Spinal cord (tissue), 9 donors: ENCODE measurements at regions not wholly inside any gene's neighbourhood (a gene's known extent, or its start where the extent isn't known, plus 50 kb on each side); places are given as distances from the start of the nearest gene placed in this dataset.

Experiments used
- DNase-seq, 6 donors: peaks; one replicate each; pipeline versions ENCODE4 v3.0.0 to v3.0.0-alpha.2; 2013 to 2015; ENCODE audit warnings: low spot score in 6 of 6, low read depth in 4 of 6
- H3K27ac ChIP-seq: one replicate; pipeline ENCODE4 v1.5.1; 2013; ENCODE audit warnings: low read depth, low read length, control low read depth
- H3K27me3 ChIP-seq: one replicate; pipeline ENCODE4 v1.6.1; 2013; ENCODE audit warnings: low read length; ENCODE audit not compliant: control insufficient read depth, insufficient read depth
- H3K36me3 ChIP-seq: one replicate; pipeline ENCODE4 v1.6.1; 2013; ENCODE audit warnings: low read length; ENCODE audit not compliant: control insufficient read depth, insufficient read depth
- H3K4me1 ChIP-seq: one replicate; pipeline ENCODE4 v1.6.1; 2013; ENCODE audit warnings: low read length; ENCODE audit not compliant: control insufficient read depth, insufficient read depth
- H3K4me3 ChIP-seq: one replicate; pipeline ENCODE4 v1.5.1; 2013; ENCODE audit warnings: low read depth, low read length, control low read depth
- H3K9me3 ChIP-seq: one replicate; pipeline ENCODE4 v1.6.1; 2013; ENCODE audit warnings: low read length; ENCODE audit not compliant: control insufficient read depth, insufficient read depth
- whole genome bisulfite sequencing: methylation state at CpG from one replicate; pipeline ENCODE4 v1.1.5; 2013; ENCODE audit warnings: missing lambda C conversion rate; ENCODE audit not compliant: insufficient coverage; 5-methylcytosine and 5-hydroxymethylcytosine counted together
- donor health status: healthy.

DNA sequence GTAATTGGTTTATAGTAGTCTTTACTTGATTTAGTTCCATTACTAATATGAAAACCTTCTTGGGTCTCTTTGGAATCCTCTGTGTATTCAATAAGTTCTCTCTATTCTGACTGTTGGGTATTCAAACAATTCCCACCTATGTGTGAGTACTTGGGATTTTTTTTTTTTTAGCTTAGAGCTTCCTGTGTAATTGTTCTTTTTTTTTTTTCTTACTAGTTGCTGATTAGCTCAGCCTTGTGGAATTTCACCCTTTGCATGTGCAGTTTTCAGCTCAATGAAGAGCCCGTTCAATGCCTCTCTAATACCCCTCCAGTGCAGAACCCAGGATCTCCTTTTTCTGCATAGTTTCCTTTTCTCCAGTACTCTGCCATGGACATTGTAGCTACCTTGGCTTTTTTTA is 339.1 kb upstream of the GALNT5 start:
- Histone ChIP-seq H3K4me1 (no peaks in the 10 kb centered on the region), H3K27me3 (no peaks in the 10 kb centered on the region), H3K36me3 (no peaks in the 10 kb centered on the region), H3K4me3 (no peak overlapping the region), H3K27ac (no peak overlapping the region), H3K9me3 (no peaks in the 10 kb centered on the region)
- 73% methylated on average over 1 of the region's 1 CpG for WGBS
- no peak for DNase-seq

DNA sequence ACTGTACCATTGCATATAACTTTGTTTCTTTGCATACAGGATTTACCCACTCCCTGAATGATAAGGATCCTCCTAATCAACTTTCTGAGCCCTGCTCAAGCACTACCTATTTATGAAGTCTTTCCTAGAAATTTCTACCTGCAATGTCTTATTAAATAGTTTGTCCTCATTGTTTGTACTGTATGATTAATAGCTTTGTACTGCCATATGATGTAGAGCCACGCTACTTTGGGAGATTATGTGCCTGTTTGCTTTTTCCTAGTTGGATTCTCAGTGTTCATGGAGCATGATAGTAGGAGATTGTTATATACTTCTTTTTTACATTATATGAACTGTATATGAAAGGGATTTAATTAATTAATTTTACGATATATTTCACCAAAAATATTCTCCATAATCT is 327.1 kb upstream of the GALNT5 start:
- no peak overlapping the region for H3K4me3 ChIP-seq
- DNase-seq: no peak
- no CpG with 5 or more reads among the region's 2 CpGs for WGBS
- H3K4me1 ChIP-seq: no peaks in the 10 kb centered on the region
- H3K36me3 ChIP-seq: no peaks in the 10 kb centered on the region
- H3K27me3 ChIP-seq: no peaks in the 10 kb centered on the region
- no peaks in the 10 kb centered on the region for H3K9me3 ChIP-seq
- H3K27ac ChIP-seq: no peak overlapping the region

- H3K9me3 ChIP-seq: no peaks in the 10 kb centered on the region
- H3K4me1 ChIP-seq: no peaks in the 10 kb centered on the region
- WGBS: 58% methylated on average over 3 of the region's 3 CpGs
- H3K36me3 ChIP-seq: no peaks in the 10 kb centered on the region
- H3K4me3 ChIP-seq: no peak overlapping the region
- H3K27me3 ChIP-seq: no peaks in the 10 kb centered on the region
- no peak overlapping the region for H3K27ac ChIP-seq
- DNase-seq: no peak
These were observed 323.8 kb upstream of the GALNT5 start for GRCh38 chr2:156933645-156934225.

- peak in 1 of 6 donors; percentile 6 for DNase-seq
- H3K9me3 ChIP-seq: no peaks in the 10 kb centered on the region
- no peak overlapping the region for H3K27ac ChIP-seq
- H3K4me1 ChIP-seq: no peaks in the 10 kb centered on the region
- no peaks in the 10 kb centered on the region for H3K36me3 ChIP-seq
- 60% methylated on average over 2 of the region's 5 CpGs for WGBS
- no peak overlapping the region for H3K4me3 ChIP-seq
- H3K27me3 ChIP-seq: no peaks in the 10 kb centered on the region
These were observed 321.9 kb upstream of the GALNT5 start for GRCh38 chr2:156935616-156936015.

DNA sequence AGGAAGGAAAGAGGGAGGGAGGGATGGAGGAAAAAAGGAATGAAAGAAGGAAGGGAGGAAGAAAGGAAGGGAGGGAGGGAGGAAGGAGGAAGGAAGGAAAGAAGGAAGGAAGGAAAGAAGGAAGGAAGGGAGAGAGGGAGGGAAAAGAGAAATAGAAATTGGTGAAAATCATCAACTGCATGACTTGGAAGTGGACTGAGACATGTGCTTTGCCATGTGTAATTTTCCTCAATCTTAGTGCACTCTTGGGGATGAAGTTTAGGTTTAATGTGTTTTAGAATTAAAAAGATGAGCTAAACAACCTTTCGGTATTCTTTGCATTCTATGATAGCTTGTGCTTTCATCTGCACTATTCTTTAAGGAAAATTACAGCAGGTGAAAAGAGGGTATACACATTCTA is 320.1 kb upstream of the GALNT5 start:
- Histone ChIP-seq H3K4me1 (no peaks in the 10 kb centered on the region), H3K9me3 (no peaks in the 10 kb centered on the region)
- no CpG with 5 or more reads among the region's 1 CpG for WGBS

GRCh38 chr2:156944871-156945270 is 312.6 kb upstream of the GALNT5 start:
- no peak for DNase-seq
- Histone ChIP-seq H3K9me3 (no peaks in the 10 kb centered on the region), H3K4me3 (no peak overlapping the region), H3K4me1 (no peaks in the 10 kb centered on the region), H3K27me3 (no peaks in the 10 kb centered on the region), H3K27ac (no peak overlapping the region), H3K36me3 (no peaks in the 10 kb centered on the region)
- WGBS: no CpG with 5 or more reads among the region's 2 CpGs

More for the DNA sequence above, 320.1 kb upstream of the GALNT5 start:
- DNase-seq: no peak
- Histone ChIP-seq H3K36me3 (no peaks in the 10 kb centered on the region), H3K4me3 (no peak overlapping the region), H3K27me3 (no peaks in the 10 kb centered on the region), H3K27ac (no peak overlapping the region)

DNA sequence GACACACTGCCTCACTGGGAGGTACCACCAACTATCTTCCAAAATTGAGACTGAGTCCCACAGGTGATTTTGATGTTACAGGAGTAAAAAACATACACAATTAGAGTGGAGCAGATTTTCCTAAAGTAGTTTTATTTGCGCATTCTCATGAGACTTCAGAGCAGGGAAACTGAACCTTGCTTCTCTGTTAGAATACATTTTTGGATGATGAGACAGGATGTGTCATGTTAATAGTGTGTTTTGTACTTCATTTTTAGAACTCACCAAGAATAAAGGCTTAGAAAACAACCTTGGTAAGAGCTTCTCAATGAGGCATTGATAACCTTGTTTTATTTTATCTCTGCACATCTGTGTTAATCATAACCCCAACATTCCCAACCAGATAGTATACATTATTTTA is 310.2 kb upstream of the GALNT5 start:
- Histone ChIP-seq H3K27me3 (no peaks in the 10 kb centered on the region), H3K27ac (no peak overlapping the region), H3K9me3 (no peaks in the 10 kb centered on the region), H3K4me1 (no peaks in the 10 kb centered on the region), H3K36me3 (no peaks in the 10 kb centered on the region), H3K4me3 (no peak overlapping the region)
- no CpG with 5 or more reads among the region's 1 CpG for WGBS
- DNase-seq: no peak

DNA sequence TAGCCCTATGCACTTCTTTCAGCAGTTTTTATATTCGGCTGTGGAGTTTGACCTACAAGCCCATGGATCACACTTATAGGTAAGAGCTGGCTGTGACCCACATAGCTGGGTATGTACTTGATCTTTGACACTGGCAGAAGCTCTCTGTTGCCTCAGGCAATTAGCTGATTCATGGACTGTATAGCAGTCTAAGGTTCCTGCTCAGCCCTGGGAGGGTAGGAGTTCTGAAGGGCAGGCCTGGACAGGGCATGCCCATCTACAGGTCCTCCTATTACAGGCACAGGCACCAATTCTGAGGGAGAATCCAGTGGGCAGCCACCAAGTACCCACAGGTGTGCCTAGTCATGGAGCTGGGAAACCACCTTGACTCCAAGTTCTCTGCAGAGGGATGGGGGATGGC is 301.8 kb upstream of the GALNT5 start:
- Histone ChIP-seq H3K27ac (no peak overlapping the region), H3K27me3 (no peaks in the 10 kb centered on the region), H3K9me3 (peaks cover 10% of the 10 kb centered on the region), H3K4me3 (no peak overlapping the region), H3K4me1 (no peaks in the 10 kb centered on the region), H3K36me3 (no peaks in the 10 kb centered on the region)
- no peak for DNase-seq
- no CpG with 5 or more reads among the region's 1 CpG for WGBS

- no peak for DNase-seq
- Histone ChIP-seq H3K27ac (no peak overlapping the region), H3K36me3 (no peaks in the 10 kb centered on the region), H3K4me1 (no peaks in the 10 kb centered on the region), H3K27me3 (no peaks in the 10 kb centered on the region), H3K9me3 (peaks cover 10% of the 10 kb centered on the region), H3K4me3 (no peak overlapping the region)
- no CpG with 5 or more reads among the region's 2 CpGs for WGBS
These were observed 301.3 kb upstream of the GALNT5 start for GRCh38 chr2:156956161-156956560.

- no peak overlapping the region for H3K4me3 ChIP-seq
- 90% methylated on average over 4 of the region's 4 CpGs for WGBS
- H3K27me3 ChIP-seq: no peaks in the 10 kb centered on the region
- no peak for DNase-seq
- H3K27ac ChIP-seq: no peak overlapping the region
- H3K9me3 ChIP-seq: peaks cover 10% of the 10 kb centered on the region
- no peaks in the 10 kb centered on the region for H3K4me1 ChIP-seq
- no peaks in the 10 kb centered on the region for H3K36me3 ChIP-seq
These were observed 299.1 kb upstream of the GALNT5 start for GRCh38 chr2:156958374-156958773.
